ENCODE measurements at regions not wholly inside any gene's neighbourhood (a gene's known extent, or its start where the extent isn't known, plus 50 kb on each side); places are given as distances from the start of the nearest gene placed in this dataset.

- H3K4me1 ChIP-seq, result no peaks in the 10 kb centered on the region
- no peaks in the 10 kb centered on the region for H3K27me3 ChIP-seq
- H3K4me3 ChIP-seq (replicated peaks in 1 of 3), result no peak overlapping the region
- intact Hi-C loops (cut with DNase I), result no loop called here
- WGBS, 2 donors, result 61 to 95% methylated on average over 1 of the region's 1 CpG
- TF ChIP-seq POLR2A (IDR thresholded peaks at IDR 0.05), result no peak
- TF ChIP-seq, protein P1, sequence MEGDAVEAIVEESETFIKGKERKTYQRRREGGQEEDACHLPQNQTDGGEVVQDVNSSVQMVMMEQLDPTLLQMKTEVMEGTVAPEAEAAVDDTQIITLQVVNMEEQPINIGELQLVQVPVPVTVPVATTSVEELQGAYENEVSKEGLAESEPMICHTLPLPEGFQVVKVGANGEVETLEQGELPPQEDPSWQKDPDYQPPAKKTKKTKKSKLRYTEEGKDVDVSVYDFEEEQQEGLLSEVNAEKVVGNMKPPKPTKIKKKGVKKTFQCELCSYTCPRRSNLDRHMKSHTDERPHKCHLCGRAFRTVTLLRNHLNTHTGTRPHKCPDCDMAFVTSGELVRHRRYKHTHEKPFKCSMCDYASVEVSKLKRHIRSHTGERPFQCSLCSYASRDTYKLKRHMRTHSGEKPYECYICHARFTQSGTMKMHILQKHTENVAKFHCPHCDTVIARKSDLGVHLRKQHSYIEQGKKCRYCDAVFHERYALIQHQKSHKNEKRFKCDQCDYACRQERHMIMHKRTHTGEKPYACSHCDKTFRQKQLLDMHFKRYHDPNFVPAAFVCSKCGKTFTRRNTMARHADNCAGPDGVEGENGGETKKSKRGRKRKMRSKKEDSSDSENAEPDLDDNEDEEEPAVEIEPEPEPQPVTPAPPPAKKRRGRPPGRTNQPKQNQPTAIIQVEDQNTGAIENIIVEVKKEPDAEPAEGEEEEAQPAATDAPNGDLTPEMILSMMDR (IDR thresholded peaks at IDR 0.05), result no peak
- DNase-seq, result no peak
- no peaks in the 10 kb centered on the region for H3K9me3 ChIP-seq
- no peaks in the 10 kb centered on the region for H3K36me3 ChIP-seq
- H3K27ac ChIP-seq, result no peak overlapping the region
These were observed 152.5 kb upstream of the PKDCC start for GRCh38 chr2:41895334-41895664.

- Histone ChIP-seq H3K27me3 (no peaks in the 10 kb centered on the region), H3K36me3 (no peaks in the 10 kb centered on the region), H3K27ac (no peak overlapping the region), H3K4me1 (no peaks in the 10 kb centered on the region), H3K9me3 (no peaks in the 10 kb centered on the region), H3K4me3 (replicated peaks in 1 of 3) (no peak overlapping the region)
- 81 to 82% methylated on average over 5 of the region's 5 CpGs for WGBS, 2 donors
- DNase-seq, result no peak
- TF ChIP-seq POLR2A (IDR thresholded peaks at IDR 0.05), result no peak
- TF ChIP-seq, protein P1 (IDR thresholded peaks at IDR 0.05), result no peak
- intact Hi-C loops (cut with DNase I), result no loop called here
These were observed 151.5 kb upstream of the PKDCC start for GRCh38 chr2:41896186-41896846.

- intact Hi-C loops (cut with DNase I), result no loop called here
- no peak overlapping the region for H3K4me3 ChIP-seq (replicated peaks in 1 of 3)
- no peaks in the 10 kb centered on the region for H3K9me3 ChIP-seq
- H3K36me3 ChIP-seq, result no peaks in the 10 kb centered on the region
- H3K27ac ChIP-seq, result no peak overlapping the region
- TF ChIP-seq POLR2A (IDR thresholded peaks at IDR 0.05), result no peak
- TF ChIP-seq, protein P1 (IDR thresholded peaks at IDR 0.05), result no peak
- H3K27me3 ChIP-seq, result no peaks in the 10 kb centered on the region
- WGBS, 2 donors, result 62 to 63% methylated on average over 2 of the region's 2 CpGs
- no peak for DNase-seq
- no peaks in the 10 kb centered on the region for H3K4me1 ChIP-seq
These were observed 148.6 kb upstream of the PKDCC start for GRCh38 chr2:41899189-41899588.

DNA sequence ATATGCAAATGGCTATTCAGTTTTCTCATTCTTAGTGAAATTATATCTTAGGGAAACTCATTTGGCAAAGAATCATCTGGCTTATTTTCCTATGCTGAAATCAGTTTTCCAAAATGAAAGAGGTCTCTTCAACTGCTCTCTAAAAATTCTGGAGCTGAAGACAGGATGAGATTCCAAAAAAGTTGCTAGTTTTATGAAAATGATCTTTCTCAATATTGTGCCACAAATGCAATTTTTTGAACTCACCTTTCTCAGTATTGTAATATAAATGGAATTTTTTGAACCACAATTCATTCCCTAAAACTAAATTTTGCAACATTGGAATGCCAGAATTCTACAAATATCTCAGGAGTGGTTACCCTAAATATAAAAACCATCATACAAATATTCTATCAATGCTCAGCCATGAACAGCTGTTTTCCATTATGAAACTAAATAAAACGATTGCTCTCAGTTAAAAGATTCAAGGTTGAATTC, 147.7 kb upstream of the PKDCC start:
- TF ChIP-seq POLR2A (IDR thresholded peaks at IDR 0.05), result no peak
- TF ChIP-seq, protein P1 (IDR thresholded peaks at IDR 0.05), result no peak
- Histone ChIP-seq H3K27ac (no peak overlapping the region), H3K36me3 (no peaks in the 10 kb centered on the region), H3K9me3 (no peaks in the 10 kb centered on the region), H3K4me3 (replicated peaks in 1 of 3) (no peak overlapping the region), H3K4me1 (no peaks in the 10 kb centered on the region), H3K27me3 (no peaks in the 10 kb centered on the region)
- DNase-seq, result no peak
- intact Hi-C loops (cut with DNase I), result no loop called here
- WGBS, 2 donors, result 75 to 84% methylated on average over 1 of the region's 1 CpG

DNA sequence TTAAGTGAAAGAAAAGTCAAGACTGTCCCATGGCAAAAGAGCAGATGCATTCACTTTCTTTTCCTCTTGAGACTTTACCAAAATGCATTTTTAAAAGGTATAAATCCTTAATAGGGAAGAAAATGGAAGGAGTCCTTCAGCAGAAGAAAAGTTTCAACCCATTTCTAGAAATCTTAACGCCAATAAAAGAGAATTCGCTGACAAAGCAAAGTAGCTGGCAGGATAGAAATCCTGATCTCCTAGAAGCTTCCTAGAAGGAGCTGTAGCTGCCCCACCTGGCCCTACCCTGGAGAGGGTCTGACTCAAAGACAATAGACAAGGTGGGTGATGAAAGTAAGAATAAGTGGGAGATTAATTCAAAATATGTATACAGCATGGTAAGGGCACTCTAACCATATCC, 144.9 kb upstream of the PKDCC start:
- no peak overlapping the region for H3K4me3 ChIP-seq (replicated peaks in 1 of 3)
- H3K4me1 ChIP-seq, result no peaks in the 10 kb centered on the region
- no peak for TF ChIP-seq POLR2A (IDR thresholded peaks at IDR 0.05)
- no peaks in the 10 kb centered on the region for H3K27me3 ChIP-seq
- H3K27ac ChIP-seq, result no peak overlapping the region
- no peaks in the 10 kb centered on the region for H3K36me3 ChIP-seq
- no peaks in the 10 kb centered on the region for H3K9me3 ChIP-seq
- 90 to 93% methylated on average over 2 of the region's 2 CpGs for WGBS, 2 donors
- intact Hi-C loops (cut with DNase I), result no loop called here
- no peak for DNase-seq

All from thyroid gland (tissue), 4 donors.